SU-DHL-6 (cell line): ENCODE measurements at regions not wholly inside any gene's neighbourhood (a gene's known extent, or its start where the extent isn't known, plus 50 kb on each side); places are given as distances from the start of the nearest gene placed in this dataset.

ENCODE experiments used
- H2AFZ ChIP-seq: fragments of 200-600 bp; sonication (generic); 2 replicates; pipeline ENCODE4 v1.6.1; 2014; ENCODE audit warnings: low read depth, mild to moderate bottlenecking, moderate library complexity, mixed read lengths, antibody characterized with exemption, low read length; ENCODE audit not compliant: severe bottlenecking
- H3F3A ChIP-seq: fragments of 200-600 bp; shearing (Covaris generic); 2 replicates; pipeline ENCODE4 v1.6.0; 2016; ENCODE audit warnings: antibody characterized with exemption, mild to moderate bottlenecking; ENCODE audit not compliant: insufficient read depth
- H3K27ac ChIP-seq: fragments of 200-600 bp; sonication (generic); 2 replicates; pipeline ENCODE4 v1.5.1; 2016; ENCODE audit warnings: low read depth, mild to moderate bottlenecking, low read length, moderate library complexity, mixed read lengths
- H3K27me3 ChIP-seq: fragments of 200-600 bp; sonication (generic), shearing (Covaris generic); 2 replicates; pipeline ENCODE4 v1.6.0; 2014; ENCODE audit warnings: mild to moderate bottlenecking, low read length
- H3K36me3 ChIP-seq: fragments of 200-600 bp; sonication (generic); 2 replicates; pipeline ENCODE4 v1.6.1; 2014; ENCODE audit warnings: mild to moderate bottlenecking, low read length, mixed read lengths
- H3K4me2 ChIP-seq: fragments of 300-600, 200-600 bp; shearing (Covaris generic), sonication (generic); 2 replicates; pipeline ENCODE4 v1.6.0; 2014; ENCODE audit warnings: low read length, low read depth, mild to moderate bottlenecking; ENCODE audit not compliant: poor library complexity, severe bottlenecking
- H3K4me3 ChIP-seq: fragments of 200-600 bp; sonication (generic); 2 replicates; pipeline ENCODE4 v1.5.1; 2014; ENCODE audit warnings: antibody characterized with exemption, low read length, mild to moderate bottlenecking, mixed read lengths; ENCODE audit not compliant: insufficient read depth, poor library complexity, severe bottlenecking
- H3K79me2 ChIP-seq: fragments of 200-600 bp; sonication (generic); 2 replicates; pipeline ENCODE4 v1.6.1; 2014; ENCODE audit warnings: mild to moderate bottlenecking, low read length, moderate library complexity; ENCODE audit not compliant: insufficient read depth
- H3K9ac ChIP-seq: fragments of 200-600 bp; sonication (generic); 2 replicates; pipeline ENCODE4 v1.7.0; 2014; ENCODE audit warnings: mild to moderate bottlenecking, low read length
- H3K9me2 ChIP-seq: fragments of 200-600 bp; sonication (generic); replicated peaks from 2 replicates; pipeline ENCODE4 v1.6.1; 2014; ENCODE audit warnings: low read length; ENCODE audit not compliant: insufficient read depth
- H3K9me3 ChIP-seq: fragments of 200-600 bp; sonication (generic); 2 replicates; pipeline ENCODE4 v1.6.1; 2014; ENCODE audit warnings: low read length, mixed read lengths; ENCODE audit not compliant: insufficient read depth
- H4K20me1 ChIP-seq: fragments of 200-600 bp; sonication (generic); 2 replicates; pipeline ENCODE4 v1.6.1; 2014; ENCODE audit warnings: low read depth, mild to moderate bottlenecking, antibody characterized with exemption, low read length, moderate library complexity, mixed read lengths
- CTCF ChIP-seq: fragments of 200-600 bp; sonication (generic); IDR thresholded peaks from one replicate; pipeline ENCODE4 v1.5.1; 2017; ENCODE audit warnings: antibody characterized with exemption, mild to moderate bottlenecking, low read length, moderate library complexity; ENCODE audit not compliant: insufficient read depth, poor library complexity, severe bottlenecking
- EZH2phosphoT487 ChIP-seq: fragments of 200-600 bp; sonication (generic), shearing (Covaris generic); conservative IDR thresholded peaks from 2 replicates; pipeline ENCODE4 v1.6.1; 2018; ENCODE audit warnings: mild to moderate bottlenecking, antibody characterized with exemption, low read length, moderate library complexity, mixed read lengths

- no peak overlapping the region for H3K9ac ChIP-seq
- no peak overlapping the region for H2AFZ ChIP-seq
- TF ChIP-seq EZH2phosphoT487 (no peak), CTCF (no peak)
Measured at GRCh38 chr11:134557571-134558257, 145.7 kb upstream of the B3GAT1 start.

GRCh38 chr11:134556186-134556585 is 144.1 kb upstream of the B3GAT1 start:
- Histone ChIP-seq H3K27me3 (no peaks in the 10 kb centered on the region), H3K9me3 (no peaks in the 10 kb centered on the region), H3K4me2 (no peak overlapping the region), H3K9ac (no peak overlapping the region), H3K36me3 (no peaks in the 10 kb centered on the region), H3K9me2 (no peaks in the 10 kb centered on the region), H3K79me2 (no peaks in the 10 kb centered on the region), H3K27ac (no peak overlapping the region), H4K20me1 (no peaks in the 10 kb centered on the region), H2AFZ (no peak overlapping the region), H3F3A (no peaks in the 10 kb centered on the region), H3K4me3 (no peak overlapping the region)
- no peak for TF ChIP-seq EZH2phosphoT487
- TF ChIP-seq CTCF = no peak

More at GRCh38 chr11:134557571-134558257, 145.7 kb upstream of the B3GAT1 start:
- Histone ChIP-seq H3K27ac (no peak overlapping the region), H4K20me1 (no peaks in the 10 kb centered on the region), H3K9me2 (no peaks in the 10 kb centered on the region), H3K4me3 (no peak overlapping the region), H3K27me3 (no peaks in the 10 kb centered on the region), H3K4me2 (no peak overlapping the region), H3F3A (no peaks in the 10 kb centered on the region), H3K36me3 (no peaks in the 10 kb centered on the region), H3K9me3 (no peaks in the 10 kb centered on the region), H3K79me2 (no peaks in the 10 kb centered on the region)

GRCh38 chr11:134555510-134555909 is 143.5 kb upstream of the B3GAT1 start:
- Histone ChIP-seq H3K4me3 (no peak overlapping the region), H3K9me2 (no peaks in the 10 kb centered on the region), H2AFZ (no peak overlapping the region), H3K27ac (no peak overlapping the region), H3K4me2 (no peak overlapping the region), H3K9me3 (no peaks in the 10 kb centered on the region), H3K9ac (no peak overlapping the region), H3K27me3 (no peaks in the 10 kb centered on the region), H4K20me1 (no peaks in the 10 kb centered on the region), H3K79me2 (no peaks in the 10 kb centered on the region), H3K36me3 (no peaks in the 10 kb centered on the region), H3F3A (no peaks in the 10 kb centered on the region)
- TF ChIP-seq CTCF (no peak), EZH2phosphoT487 (no peak)

GRCh38 chr11:134554861-134555260 is 142.8 kb upstream of the B3GAT1 start:
- no peak overlapping the region for H2AFZ ChIP-seq
- no peaks in the 10 kb centered on the region for H3F3A ChIP-seq
- no peaks in the 10 kb centered on the region for H3K9me2 ChIP-seq
- no peaks in the 10 kb centered on the region for H3K36me3 ChIP-seq
- H3K79me2 ChIP-seq = no peaks in the 10 kb centered on the region
- H3K4me3 ChIP-seq = no peak overlapping the region
- H3K4me2 ChIP-seq = no peak overlapping the region
- no peak overlapping the region for H3K9ac ChIP-seq
- no peaks in the 10 kb centered on the region for H3K9me3 ChIP-seq
- H3K27me3 ChIP-seq = no peaks in the 10 kb centered on the region
- no peaks in the 10 kb centered on the region for H4K20me1 ChIP-seq
- H3K27ac ChIP-seq = no peak overlapping the region
- TF ChIP-seq CTCF (no peak), EZH2phosphoT487 (no peak)
